DND-41 (cell line): ENCODE measurements at regions not wholly inside any gene's neighbourhood (a gene's known extent, or its start where the extent isn't known, plus 50 kb on each side); places are given as distances from the start of the nearest gene placed in this dataset.

Source experiments
- EZH2 ChIP-seq: IDR thresholded peaks from 3 replicates; pipeline ENCODE4 v1.6.1; 2012; ENCODE audit warnings: borderline replicate concordance, low read depth, mild to moderate bottlenecking, moderate library complexity, low read length, inconsistent platforms; ENCODE audit not compliant: severe bottlenecking
- TF ChIP-seq, protein P1 (sequence below): IDR thresholded peaks from 2 replicates; pipeline ENCODE4 v1.5.1; 2012; ENCODE audit warnings: borderline replicate concordance, low read length, moderate library complexity, mild to moderate bottlenecking; ENCODE audit not compliant: poor library complexity, severe bottlenecking; ENCODE audit errors: extremely low read depth

DNA sequence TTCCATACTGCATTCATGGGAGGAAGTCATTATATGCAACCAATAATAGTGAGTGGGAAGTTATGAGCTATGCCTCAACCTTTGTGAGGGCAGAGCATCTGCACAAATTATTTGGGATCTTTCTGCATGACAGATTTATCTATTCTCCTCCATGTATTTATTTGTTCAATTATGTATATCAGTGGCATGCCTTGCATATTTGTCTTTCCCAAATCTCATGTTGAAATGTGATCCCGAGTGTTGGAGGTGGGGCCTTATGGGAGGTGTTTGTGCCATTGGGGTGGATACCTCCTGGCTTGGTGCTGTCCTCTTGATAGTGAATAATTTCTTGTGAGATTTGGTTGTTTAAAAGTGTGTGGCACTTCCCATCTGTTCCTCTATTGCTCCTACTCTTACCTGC is 1246.0 kb upstream of the CITED2 start:
- TF ChIP-seq, protein P1, sequence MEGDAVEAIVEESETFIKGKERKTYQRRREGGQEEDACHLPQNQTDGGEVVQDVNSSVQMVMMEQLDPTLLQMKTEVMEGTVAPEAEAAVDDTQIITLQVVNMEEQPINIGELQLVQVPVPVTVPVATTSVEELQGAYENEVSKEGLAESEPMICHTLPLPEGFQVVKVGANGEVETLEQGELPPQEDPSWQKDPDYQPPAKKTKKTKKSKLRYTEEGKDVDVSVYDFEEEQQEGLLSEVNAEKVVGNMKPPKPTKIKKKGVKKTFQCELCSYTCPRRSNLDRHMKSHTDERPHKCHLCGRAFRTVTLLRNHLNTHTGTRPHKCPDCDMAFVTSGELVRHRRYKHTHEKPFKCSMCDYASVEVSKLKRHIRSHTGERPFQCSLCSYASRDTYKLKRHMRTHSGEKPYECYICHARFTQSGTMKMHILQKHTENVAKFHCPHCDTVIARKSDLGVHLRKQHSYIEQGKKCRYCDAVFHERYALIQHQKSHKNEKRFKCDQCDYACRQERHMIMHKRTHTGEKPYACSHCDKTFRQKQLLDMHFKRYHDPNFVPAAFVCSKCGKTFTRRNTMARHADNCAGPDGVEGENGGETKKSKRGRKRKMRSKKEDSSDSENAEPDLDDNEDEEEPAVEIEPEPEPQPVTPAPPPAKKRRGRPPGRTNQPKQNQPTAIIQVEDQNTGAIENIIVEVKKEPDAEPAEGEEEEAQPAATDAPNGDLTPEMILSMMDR, result no peak
- TF ChIP-seq EZH2, result no peak
